ENCODE measurements at regions not wholly inside any gene's neighbourhood (a gene's known extent, or its start where the extent isn't known, plus 50 kb on each side); places are given as distances from the start of the nearest gene placed in this dataset.
A peak's percentile ranks its signal among the peaks of the same experiment; 100 is the strongest.

GRCh38 chr4:108425988-108426387 is 194.4 kb upstream of the RPL34 start:
- Histone ChIP-seq H3K36me3 (replicated peaks in 1 of 2; ENCODE audit: control insufficient read depth in 1 of 2, insufficient read depth in 2 of 2, low read length in 1 of 2) (no peaks in the 10 kb centered on the region), H3F3A (replicated peaks; ENCODE audit: insufficient read depth) (peaks cover 11% of the 10 kb centered on the region), H3K4me3 (ENCODE audit: low read depth in 2 of 2, low read length in 1 of 2) (peak overlapping the region; percentile 6 to 32; a peak in 3 of 4 replicates), H3K9me3 (no peaks in the 10 kb centered on the region), H3K9ac (peak overlapping the region; percentile 24; the same call in 1 of the 2 replicates), H3K4me2 (peak overlapping the region; percentile 56), H3K9me2 (no peaks in the 10 kb centered on the region), H3K27ac (ENCODE audit: low read depth in 2 of 2, low read length in 1 of 2) (peak overlapping the region in 1 of 2 experiments; percentile 63; a peak in 2 of 4 replicates), H3K79me2 (ENCODE audit: insufficient read depth) (no peaks in the 10 kb centered on the region), H3K4me1 (ENCODE audit: control insufficient read depth in 1 of 2, insufficient read depth in 2 of 2, low read depth in 1 of 2, low read length in 1 of 2) (no peaks in the 10 kb centered on the region), H2AFZ (ENCODE audit: low read depth) (peak overlapping the region; percentile 88), H4K20me1 (ENCODE audit: insufficient read depth) (no peaks in the 10 kb centered on the region), H3K27me3 (ENCODE audit: insufficient read depth) (no peaks in the 10 kb centered on the region)
- no peak for DNase-seq
- TF ChIP-seq TEAD4 (IDR thresholded peaks at IDR 0.05; ENCODE audit: borderline replicate concordance, insufficient read depth) = peak; percentile 46; the same call in 1 of the 2 replicates
- TF ChIP-seq RXRA (IDR thresholded peaks at IDR 0.05; ENCODE audit: borderline replicate concordance, low read depth) = peak; percentile 37; the same call in 1 of the 2 replicates
- peak; percentile 28; the same call in 1 of the 2 replicates for TF ChIP-seq PBX3 (IDR thresholded peaks at IDR 0.05)
- no peak for TF ChIP-seq RCOR1 (IDR thresholded peaks at IDR 0.05; ENCODE audit: low read length)
- no peak for TF ChIP-seq ELF1 (IDR thresholded peaks at IDR 0.05)
- no peak for TF ChIP-seq EZH2phosphoT487 (IDR thresholded peaks at IDR 0.05; ENCODE audit: borderline replicate concordance, low read depth)
- TF ChIP-seq TCF12 (IDR thresholded peaks at IDR 0.05) = peak; percentile 50
- no peak for TF ChIP-seq GABPA (IDR thresholded peaks at IDR 0.05; ENCODE audit: low read depth)
- no peak for TF ChIP-seq MEF2A (IDR thresholded peaks at IDR 0.05; ENCODE audit: borderline replicate concordance, low read depth)
- TF ChIP-seq MAX (IDR thresholded peaks at IDR 0.05; ENCODE audit: low read depth) = no peak
- no peak for TF ChIP-seq CTCF (IDR thresholded peaks at IDR 0.05)
- no peak for TF ChIP-seq POLR2AphosphoS5 (IDR thresholded peaks at IDR 0.05; ENCODE audit: low read depth, low read length)
- no peak for TF ChIP-seq USF2 (IDR thresholded peaks at IDR 0.05; ENCODE audit: borderline replicate concordance, low read depth, low read length)
- TF ChIP-seq YY1 (IDR thresholded peaks at IDR 0.05; ENCODE audit: low read depth) = peak; percentile 47; the same call in 1 of the 2 replicates
- no peak for TF ChIP-seq ZBTB33 (IDR thresholded peaks at IDR 0.05; ENCODE audit: borderline replicate concordance, low read depth)
- no peak for TF ChIP-seq EP300 (IDR thresholded peaks at IDR 0.05; ENCODE audit: borderline replicate concordance in 1 of 2, low read depth in 1 of 2, low read length in 1 of 2)
- TF ChIP-seq IRF3 (IDR thresholded peaks at IDR 0.05; ENCODE audit: low read depth, low read length) = no peak
- TF ChIP-seq FOSL2 (IDR thresholded peaks at IDR 0.05; ENCODE audit: borderline replicate concordance, low read depth) = peak; percentile 83
- TF ChIP-seq JUND (IDR thresholded peaks at IDR 0.05) = peak; percentile 56
- no peak for TF ChIP-seq RFX5 (IDR thresholded peaks at IDR 0.05; ENCODE audit: low read length)
- TF ChIP-seq FOXJ3 (CRISPR knock-in tag; IDR thresholded peaks at IDR 0.05) = no peak
- ChIA-PET CTCF (no interaction called here), POLR2A (no interaction called here)
- WGBS (ENCODE audit: low lambda C conversion rate) = 26% methylated on average over 3 of the region's 3 CpGs
